VCaP (cell line): ENCODE measurements at regions not wholly inside any gene's neighbourhood (a gene's known extent, or its start where the extent isn't known, plus 50 kb on each side); places are given as distances from the start of the nearest gene placed in this dataset.

Experiments
- H3K27ac ChIP-seq: fragments of 450-650 bp; 2 replicates; pipeline ENCODE4 v1.5.1; 2017
- CTCF ChIP-seq: fragments of 450-650 bp; conservative IDR thresholded peaks from 2 replicates; pipeline ENCODE4 v1.5.1; 2017; ENCODE audit warnings: mild to moderate bottlenecking, moderate library complexity

GRCh38 chr14:101109347-101109638 lies 205.8 kb upstream of the RTL1 start:
- no peak overlapping the region for H3K27ac ChIP-seq
- no peak for TF ChIP-seq CTCF

GRCh38 chr14:101109981-101110728 lies 206.6 kb upstream of the RTL1 start:
- no peak for TF ChIP-seq CTCF
- H3K27ac ChIP-seq: no peak overlapping the region

- no peak overlapping the region for H3K27ac ChIP-seq
- no peak for TF ChIP-seq CTCF
Measured at GRCh38 chr14:101110729-101111619, 207.5 kb upstream of the RTL1 start.

GRCh38 chr14:101111620-101112290 lies 208.2 kb upstream of the RTL1 start:
- no peak for TF ChIP-seq CTCF
- H3K27ac ChIP-seq: no peak overlapping the region

GRCh38 chr14:101112351-101113107 lies 209.0 kb upstream of the RTL1 start:
- H3K27ac ChIP-seq: no peak overlapping the region
- TF ChIP-seq CTCF: no peak

- H3K27ac ChIP-seq: no peak overlapping the region
Measured at GRCh38 chr14:101113108-101113612, 209.6 kb upstream of the RTL1 start.

More at GRCh38 chr14:101113108-101113612, 209.6 kb upstream of the RTL1 start:
- no peak for TF ChIP-seq CTCF
